ENCODE measurements at regions not wholly inside any gene's neighbourhood (a gene's known extent, or its start where the extent isn't known, plus 50 kb on each side); places are given as distances from the start of the nearest gene placed in this dataset.

DNA sequence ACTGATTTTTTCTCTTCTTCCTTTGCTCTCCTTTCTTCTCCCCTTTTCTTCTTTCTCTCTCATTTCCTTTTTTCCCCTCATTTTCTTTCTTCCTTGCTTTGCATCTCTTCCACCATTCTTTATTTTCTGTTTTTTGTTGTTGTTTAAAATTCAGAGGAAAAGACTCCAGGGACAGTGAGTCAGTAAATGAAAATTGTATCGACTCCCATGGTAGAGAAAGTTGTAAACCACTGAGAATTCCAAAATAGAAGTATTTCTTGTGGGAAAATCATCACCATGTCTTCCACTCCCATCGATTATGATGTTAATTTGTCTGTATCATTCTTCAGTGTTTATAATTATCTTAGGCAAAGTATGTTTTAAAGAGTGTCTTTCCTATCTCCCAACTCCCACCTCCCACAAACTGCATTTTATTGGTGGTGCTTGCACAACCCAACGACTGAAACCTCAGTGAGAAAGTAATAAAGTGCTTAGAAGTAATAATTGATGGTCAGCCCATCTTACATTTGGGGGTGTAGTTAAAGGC, 134.3 kb downstream of the IRS1 start:
- Histone ChIP-seq H3K4me3 (ENCODE audit: low read depth in 1 of 2, low read length in 2 of 2) (no peak overlapping the region), H2AFZ (ENCODE audit: low read depth, low read length) (no peak overlapping the region), H3K27ac (ENCODE audit: low read length) (no peak overlapping the region), H3K9me3 (ENCODE audit: insufficient read depth, low read length, severe bottlenecking) (no peaks in the 10 kb centered on the region), H3K36me3 (ENCODE audit: insufficient read depth, low read length) (no peaks in the 10 kb centered on the region), H3K79me2 (ENCODE audit: insufficient read depth, low read length) (no peaks in the 10 kb centered on the region), H3K27me3 (ENCODE audit: insufficient read depth, low read length, poor library complexity) (no peaks in the 10 kb centered on the region), H3K9ac (ENCODE audit: low read depth, low read length) (no peak overlapping the region), H3K4me1 (ENCODE audit: insufficient read depth, low read length) (no peaks in the 10 kb centered on the region), H3K4me2 (ENCODE audit: insufficient read depth, low read length) (no peak overlapping the region), H4K20me1 (ENCODE audit: insufficient read depth, low read length) (no peaks in the 10 kb centered on the region)
- no peak for TF ChIP-seq EZH2 (IDR thresholded peaks at IDR 0.05; ENCODE audit: borderline replicate concordance, low read depth, low read length, severe bottlenecking)
- TF ChIP-seq, protein P1, sequence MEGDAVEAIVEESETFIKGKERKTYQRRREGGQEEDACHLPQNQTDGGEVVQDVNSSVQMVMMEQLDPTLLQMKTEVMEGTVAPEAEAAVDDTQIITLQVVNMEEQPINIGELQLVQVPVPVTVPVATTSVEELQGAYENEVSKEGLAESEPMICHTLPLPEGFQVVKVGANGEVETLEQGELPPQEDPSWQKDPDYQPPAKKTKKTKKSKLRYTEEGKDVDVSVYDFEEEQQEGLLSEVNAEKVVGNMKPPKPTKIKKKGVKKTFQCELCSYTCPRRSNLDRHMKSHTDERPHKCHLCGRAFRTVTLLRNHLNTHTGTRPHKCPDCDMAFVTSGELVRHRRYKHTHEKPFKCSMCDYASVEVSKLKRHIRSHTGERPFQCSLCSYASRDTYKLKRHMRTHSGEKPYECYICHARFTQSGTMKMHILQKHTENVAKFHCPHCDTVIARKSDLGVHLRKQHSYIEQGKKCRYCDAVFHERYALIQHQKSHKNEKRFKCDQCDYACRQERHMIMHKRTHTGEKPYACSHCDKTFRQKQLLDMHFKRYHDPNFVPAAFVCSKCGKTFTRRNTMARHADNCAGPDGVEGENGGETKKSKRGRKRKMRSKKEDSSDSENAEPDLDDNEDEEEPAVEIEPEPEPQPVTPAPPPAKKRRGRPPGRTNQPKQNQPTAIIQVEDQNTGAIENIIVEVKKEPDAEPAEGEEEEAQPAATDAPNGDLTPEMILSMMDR (IDR thresholded peaks at IDR 0.05; ENCODE audit: borderline replicate concordance, extremely low read depth, low read length, poor library complexity, severe bottlenecking) = no peak
- DNase-seq (no peak), ATAC-seq (ENCODE audit: insufficient read depth, low read depth) (no peak)

DNA sequence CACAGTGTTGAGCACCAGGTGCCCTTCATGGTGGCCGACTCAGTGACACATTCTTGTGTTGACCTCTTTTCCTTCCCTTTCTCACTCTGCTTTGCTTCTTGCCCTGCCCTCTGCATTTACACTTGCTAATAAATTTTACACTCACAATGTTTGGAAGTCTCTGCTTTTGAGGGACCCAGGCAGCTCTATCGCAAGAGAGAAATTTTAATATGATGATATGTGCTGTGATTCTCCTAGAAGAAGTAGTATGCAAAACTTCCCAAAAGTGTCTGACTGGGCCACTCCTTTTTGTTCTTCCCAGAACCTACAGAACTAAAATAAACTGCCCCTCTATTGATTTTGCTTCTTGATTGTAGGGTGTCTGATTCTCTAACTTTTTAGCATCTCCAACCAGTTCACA, 135.0 kb downstream of the IRS1 start:
- ATAC-seq (ENCODE audit: insufficient read depth, low read depth) (no peak), DNase-seq (no peak)
- no peak overlapping the region for H3K9ac ChIP-seq (ENCODE audit: low read depth, low read length)
- H3K27ac ChIP-seq (ENCODE audit: low read length) = no peak overlapping the region
- no peaks in the 10 kb centered on the region for H3K27me3 ChIP-seq (ENCODE audit: insufficient read depth, low read length, poor library complexity)
- H3K4me1 ChIP-seq (ENCODE audit: insufficient read depth, low read length) = no peaks in the 10 kb centered on the region
- TF ChIP-seq, protein P1 (IDR thresholded peaks at IDR 0.05; ENCODE audit: borderline replicate concordance, extremely low read depth, low read length, poor library complexity, severe bottlenecking) = no peak
- no peak for TF ChIP-seq EZH2 (IDR thresholded peaks at IDR 0.05; ENCODE audit: borderline replicate concordance, low read depth, low read length, severe bottlenecking)
- no peaks in the 10 kb centered on the region for H3K79me2 ChIP-seq (ENCODE audit: insufficient read depth, low read length)
- H4K20me1 ChIP-seq (ENCODE audit: insufficient read depth, low read length) = no peaks in the 10 kb centered on the region
- H3K4me2 ChIP-seq (ENCODE audit: insufficient read depth, low read length) = no peak overlapping the region
- H3K9me3 ChIP-seq (ENCODE audit: insufficient read depth, low read length, severe bottlenecking) = no peaks in the 10 kb centered on the region
- no peak overlapping the region for H3K4me3 ChIP-seq (ENCODE audit: low read depth in 1 of 2, low read length in 2 of 2)
- no peaks in the 10 kb centered on the region for H3K36me3 ChIP-seq (ENCODE audit: insufficient read depth, low read length)
- H2AFZ ChIP-seq (ENCODE audit: low read depth, low read length) = no peak overlapping the region

DNA sequence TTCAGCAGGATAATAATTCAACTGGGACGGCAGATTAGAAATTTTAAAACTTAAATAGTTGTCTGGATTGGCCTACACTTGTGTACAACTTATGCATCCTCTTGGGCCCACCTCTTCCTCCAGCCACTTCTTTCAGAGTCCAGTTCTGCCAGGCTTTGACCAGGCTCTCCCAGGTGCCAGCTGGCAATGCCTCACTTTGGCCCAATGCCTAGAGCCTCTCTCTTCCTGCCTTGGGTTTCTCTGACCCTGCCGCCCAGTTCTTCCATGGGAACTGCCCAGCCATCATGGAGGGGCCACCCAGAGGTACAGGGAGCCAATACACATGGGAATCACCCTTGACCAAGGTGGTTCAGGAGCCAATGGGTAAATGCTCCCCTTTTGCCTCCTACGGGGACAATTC, 135.5 kb downstream of the IRS1 start:
- Histone ChIP-seq H3K27me3 (ENCODE audit: insufficient read depth, low read length, poor library complexity) (no peaks in the 10 kb centered on the region), H4K20me1 (ENCODE audit: insufficient read depth, low read length) (no peaks in the 10 kb centered on the region), H3K9ac (ENCODE audit: low read depth, low read length) (no peak overlapping the region), H3K4me2 (ENCODE audit: insufficient read depth, low read length) (no peak overlapping the region), H2AFZ (ENCODE audit: low read depth, low read length) (no peak overlapping the region), H3K36me3 (ENCODE audit: insufficient read depth, low read length) (no peaks in the 10 kb centered on the region), H3K4me1 (ENCODE audit: insufficient read depth, low read length) (no peaks in the 10 kb centered on the region), H3K27ac (ENCODE audit: low read length) (no peak overlapping the region), H3K4me3 (ENCODE audit: low read depth in 1 of 2, low read length in 2 of 2) (no peak overlapping the region), H3K79me2 (ENCODE audit: insufficient read depth, low read length) (no peaks in the 10 kb centered on the region), H3K9me3 (ENCODE audit: insufficient read depth, low read length, severe bottlenecking) (no peaks in the 10 kb centered on the region)
- no peak for TF ChIP-seq EZH2 (IDR thresholded peaks at IDR 0.05; ENCODE audit: borderline replicate concordance, low read depth, low read length, severe bottlenecking)
- TF ChIP-seq, protein P1 (IDR thresholded peaks at IDR 0.05; ENCODE audit: borderline replicate concordance, extremely low read depth, low read length, poor library complexity, severe bottlenecking) = no peak
- DNase-seq (no peak), ATAC-seq (ENCODE audit: insufficient read depth, low read depth) (no peak)
